Mesenchymal stem cell (in vitro differentiated cells and primary cell): ENCODE measurements at regions not wholly inside any gene's neighbourhood (a gene's known extent, or its start where the extent isn't known, plus 50 kb on each side); places are given as distances from the start of the nearest gene placed in this dataset.

Source experiments
- DNase-seq: peaks from one replicate; pipeline ENCODE4 v3.0.0-alpha.2; 2013
- H2AFZ ChIP-seq: one replicate; pipeline ENCODE4 v1.6.1; 2013; ENCODE audit warnings: low read depth, mild to moderate bottlenecking, control low read depth, inconsistent platforms, low read length, moderate library complexity
- H2AK5ac ChIP-seq: 2 replicates; pipeline ENCODE4 v1.6.1; 2013; ENCODE audit warnings: low read length, moderate library complexity, mild to moderate bottlenecking, inconsistent platforms; ENCODE audit not compliant: severe bottlenecking
- H2BK120ac ChIP-seq: one replicate; pipeline ENCODE4 v1.6.1; 2013; ENCODE audit warnings: low read depth, mild to moderate bottlenecking, inconsistent platforms, low read length, moderate library complexity
- H2BK12ac ChIP-seq, 2 experiments: one replicate each; pipeline ENCODE4 v1.6.1; 2013; ENCODE audit warnings: inconsistent platforms in 2 of 2, low read length in 2 of 2, mild to moderate bottlenecking in 2 of 2, moderate library complexity in 2 of 2, control low read depth in 1 of 2
- H2BK15ac ChIP-seq: one replicate; pipeline ENCODE4 v1.6.1; 2013; ENCODE audit warnings: mild to moderate bottlenecking, low read depth, inconsistent platforms; ENCODE audit not compliant: poor library complexity, severe bottlenecking
- H2BK5ac ChIP-seq: 2 replicates; pipeline ENCODE4 v1.6.1; 2013; ENCODE audit warnings: low read depth, mild to moderate bottlenecking, low read length, control low read depth, inconsistent platforms; ENCODE audit not compliant: poor library complexity, severe bottlenecking
- H3K14ac ChIP-seq, 2 experiments: one replicate each; pipeline ENCODE4 v1.6.1; 2013; ENCODE audit warnings: inconsistent platforms in 2 of 2, low read length in 2 of 2, control low read depth in 1 of 2, mild to moderate bottlenecking in 1 of 2, moderate library complexity in 1 of 2
- H3K18ac ChIP-seq, 2 experiments: one replicate each; pipeline ENCODE4 v1.6.1; 2013; ENCODE audit warnings: inconsistent platforms in 2 of 2, low read length in 2 of 2, control low read depth in 1 of 2, low read depth in 1 of 2, mild to moderate bottlenecking in 1 of 2
- H3K23ac ChIP-seq, 2 experiments: one replicate each; pipeline ENCODE4 v1.6.1; 2013; ENCODE audit warnings: inconsistent platforms in 2 of 2, low read length in 2 of 2, mild to moderate bottlenecking in 2 of 2, moderate library complexity in 2 of 2, control low read depth in 1 of 2
- H3K27ac ChIP-seq: 2 replicates; pipeline ENCODE4 v1.5.1; 2013; ENCODE audit warnings: mild to moderate bottlenecking, moderate library complexity, low read length, control low read depth, inconsistent platforms; ENCODE audit not compliant: poor library complexity, severe bottlenecking
- H3K27me3 ChIP-seq, 2 experiments: 2 replicates each; pipeline versions ENCODE4 v1.6.1 to v1.7.0; 2013; ENCODE audit warnings: low read length in 2 of 2, mild to moderate bottlenecking in 2 of 2, moderate library complexity in 2 of 2, control low read depth in 1 of 2, inconsistent platforms in 1 of 2; ENCODE audit not compliant: control insufficient read depth in 1 of 2, insufficient read depth in 1 of 2
- H3K36me3 ChIP-seq, 2 experiments: 2 replicates each; pipeline versions ENCODE4 v1.6.1 to v1.7.0; 2013; ENCODE audit warnings: low read length in 2 of 2, control low read depth in 1 of 2, inconsistent platforms in 1 of 2, low read depth in 1 of 2, mild to moderate bottlenecking in 1 of 2; ENCODE audit not compliant: insufficient read depth in 2 of 2, control insufficient read depth in 1 of 2
- H3K4ac ChIP-seq, 2 experiments: one replicate each; pipeline ENCODE4 v1.6.1; 2013; ENCODE audit warnings: inconsistent platforms in 2 of 2, low read length in 2 of 2, mild to moderate bottlenecking in 2 of 2, moderate library complexity in 2 of 2, control low read depth in 1 of 2, low read depth in 1 of 2
- H3K4me1 ChIP-seq: 2 replicates; pipeline ENCODE4 v1.6.1; 2013; ENCODE audit warnings: low read depth, low read length, control low read depth; ENCODE audit not compliant: control insufficient read depth, insufficient read depth
- H3K4me2 ChIP-seq: 2 replicates; pipeline ENCODE4 v1.6.1; 2013; ENCODE audit warnings: low read length, mild to moderate bottlenecking, inconsistent platforms; ENCODE audit not compliant: poor library complexity, severe bottlenecking
- H3K4me3 ChIP-seq, 2 experiments: 2 replicates each; pipeline versions ENCODE4 v1.5.1 to v1.7.0; 2013; ENCODE audit warnings: low read length in 2 of 2, mild to moderate bottlenecking in 2 of 2, control low read depth in 1 of 2, low read depth in 1 of 2; ENCODE audit not compliant: insufficient read depth in 1 of 2
- H3K79me1 ChIP-seq: replicated peaks from 2 replicates; pipeline ENCODE4 v1.6.1; 2013; ENCODE audit warnings: mild to moderate bottlenecking, control low read depth, low read length, inconsistent platforms; ENCODE audit not compliant: poor library complexity, severe bottlenecking
- H3K9ac ChIP-seq: 2 replicates; pipeline ENCODE4 v1.7.0; 2013; ENCODE audit warnings: mild to moderate bottlenecking, low read length, moderate library complexity
- H3K9me3 ChIP-seq: 2 replicates; pipeline ENCODE4 v1.7.0; 2013; ENCODE audit warnings: mild to moderate bottlenecking, low read length; ENCODE audit not compliant: control insufficient read depth
- H4K8ac ChIP-seq: one replicate; pipeline ENCODE4 v1.6.1; 2013; ENCODE audit warnings: inconsistent platforms, mild to moderate bottlenecking, low read length, moderate library complexity
- H4K91ac ChIP-seq: one replicate; pipeline ENCODE4 v1.6.1; 2013; ENCODE audit warnings: mild to moderate bottlenecking, low read length, inconsistent platforms
- WGBS: methylation state at CpG from one replicate; pipeline ENCODE4 v1.1.7; 2013; ENCODE audit warnings: mixed read lengths; 5-methylcytosine and 5-hydroxymethylcytosine counted together

DNA sequence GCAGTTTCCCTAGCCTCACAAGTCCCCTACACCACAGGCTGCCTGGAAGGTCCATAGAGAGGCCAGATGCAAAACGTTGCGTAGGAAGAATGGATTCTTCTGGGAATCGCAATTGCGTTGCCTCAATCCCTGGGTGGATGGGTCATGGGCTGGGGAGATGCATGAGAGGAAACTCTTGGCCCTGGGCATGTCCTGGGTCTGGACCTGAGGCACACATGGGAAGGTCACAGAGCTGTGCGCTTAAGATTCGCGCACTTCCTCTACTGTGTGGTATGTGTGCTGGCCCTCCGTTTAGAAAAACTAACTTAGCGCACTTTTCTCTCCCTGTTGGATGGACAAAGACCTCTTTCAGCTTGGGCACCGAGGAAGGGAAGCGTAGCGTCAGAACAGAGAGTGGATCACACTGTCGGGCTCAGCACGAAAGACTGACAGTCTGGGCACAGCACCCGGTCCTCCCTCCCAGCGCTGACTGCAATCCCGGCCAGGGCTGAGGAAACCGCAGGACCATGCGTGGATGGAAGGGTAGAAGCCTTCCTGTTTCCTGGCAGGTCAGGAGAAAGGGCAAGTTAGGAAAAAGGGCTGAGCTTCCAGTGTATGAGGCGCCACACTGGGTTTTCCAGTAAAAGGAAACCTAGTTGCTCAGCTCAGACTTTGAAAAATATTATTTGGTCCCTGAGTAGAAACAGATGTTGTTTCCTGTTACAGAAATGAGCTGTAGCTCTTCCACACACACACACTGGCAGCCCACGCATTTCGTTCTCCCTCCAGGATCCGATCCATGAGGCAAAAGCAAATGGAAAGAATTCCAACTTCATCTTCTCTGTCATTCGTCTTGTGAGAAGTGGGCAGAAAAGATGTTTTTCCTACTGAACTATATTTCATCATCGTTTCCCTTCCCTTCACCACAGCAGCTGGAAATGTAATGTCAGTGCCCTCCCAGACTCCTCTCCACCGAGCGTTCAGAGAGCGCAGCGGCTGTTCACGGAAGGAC is 86.0 kb downstream of the ING1 start:
- H2BK120ac ChIP-seq = no peak overlapping the region
- peak overlapping the region; percentile 81 for H3K9ac ChIP-seq
- peak overlapping the region; percentile 10 for H3K4me2 ChIP-seq
- no peak overlapping the region for H3K14ac ChIP-seq
- H3K79me1 ChIP-seq = no peaks in the 10 kb centered on the region
- no peaks in the 10 kb centered on the region for H3K36me3 ChIP-seq
- H4K91ac ChIP-seq = no peak overlapping the region
- no peak overlapping the region for H3K27ac ChIP-seq
- H2AFZ ChIP-seq = peak overlapping the region; percentile 2
- H3K9me3 ChIP-seq = no peaks in the 10 kb centered on the region
- WGBS = 61% methylated on average over 29 of the region's 30 CpGs
- peak overlapping the region in 1 of 2 experiments; percentile 50 for H3K18ac ChIP-seq
- peak overlapping the region; percentile 53 for H2BK15ac ChIP-seq
- no peak overlapping the region for H3K23ac ChIP-seq
- H4K8ac ChIP-seq = no peak overlapping the region
- H3K27me3 ChIP-seq = peaks cover 0 to 20% of the 10 kb centered on the region in 2 experiments
- H3K4ac ChIP-seq = peak overlapping the region in 1 of 2 experiments; percentile 21
- H3K4me1 ChIP-seq = no peaks in the 10 kb centered on the region
- peak overlapping the region; percentile 29 to 53 for H2BK12ac ChIP-seq
- no peak overlapping the region for H2AK5ac ChIP-seq
- no peak overlapping the region for H2BK5ac ChIP-seq
- peak; percentile 82 for DNase-seq
- H3K4me3 ChIP-seq = peak overlapping the region in 1 of 2 experiments; percentile 69

DNA sequence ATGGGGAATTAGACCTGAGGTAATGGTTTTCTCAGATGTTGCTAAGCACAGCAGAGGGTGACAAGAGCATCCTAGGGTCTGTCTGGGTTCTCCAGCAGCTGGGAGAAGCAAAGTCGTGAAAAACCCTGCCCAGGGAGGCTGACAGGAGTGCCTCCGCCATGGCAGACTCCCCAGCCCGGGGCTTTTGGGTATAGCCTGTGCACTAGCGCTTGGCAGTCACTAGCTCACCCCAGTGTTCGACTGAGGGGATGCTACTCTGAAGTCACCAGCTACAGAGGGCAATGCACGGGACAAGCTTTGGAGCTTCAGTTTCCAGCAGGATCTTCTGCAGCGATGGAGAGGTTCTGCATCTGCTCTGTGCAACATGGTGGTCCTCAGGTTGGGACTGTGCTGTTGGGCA is 87.5 kb downstream of the ING1 start:
- WGBS = 73% methylated on average over 7 of the region's 7 CpGs

DNA sequence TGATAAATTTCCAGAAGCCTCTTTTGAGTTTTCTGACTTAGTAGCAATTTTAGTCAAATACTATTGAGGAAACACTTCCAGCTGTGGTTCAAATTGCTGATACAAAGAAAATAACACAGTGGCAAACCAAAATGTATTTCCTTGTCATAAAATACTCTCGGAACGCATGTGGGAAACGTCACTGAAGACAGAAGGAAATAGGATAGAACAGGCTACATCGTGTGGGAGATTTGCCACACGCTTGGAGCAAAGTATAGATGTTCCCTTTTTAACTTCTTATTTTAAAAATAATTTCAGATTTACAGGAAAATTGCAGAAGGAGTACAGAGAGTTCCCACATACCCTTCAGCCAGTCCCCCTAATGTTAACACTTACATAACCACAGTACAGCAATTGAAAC is 88.8 kb downstream of the ING1 start:
- H3K14ac ChIP-seq = no peak overlapping the region
- no peak overlapping the region for H2BK5ac ChIP-seq
- no peak overlapping the region for H2BK120ac ChIP-seq
- H3K27me3 ChIP-seq = peaks cover 0 to 13% of the 10 kb centered on the region in 2 experiments
- H3K23ac ChIP-seq = no peak overlapping the region
- H2AK5ac ChIP-seq = no peak overlapping the region
- no peak for DNase-seq
- H4K8ac ChIP-seq = no peak overlapping the region
- H3K4me1 ChIP-seq = no peaks in the 10 kb centered on the region
- no peak overlapping the region for H4K91ac ChIP-seq
- H3K9ac ChIP-seq = no peak overlapping the region
- H2BK15ac ChIP-seq = no peak overlapping the region
- no peaks in the 10 kb centered on the region for H3K79me1 ChIP-seq
- no peak overlapping the region for H2BK12ac ChIP-seq
- 71% methylated on average over 3 of the region's 5 CpGs for WGBS
- no peaks in the 10 kb centered on the region for H3K9me3 ChIP-seq
- H3K36me3 ChIP-seq = no peaks in the 10 kb centered on the region
- no peak overlapping the region for H3K4ac ChIP-seq
- H3K4me2 ChIP-seq = no peak overlapping the region
- no peak overlapping the region for H3K18ac ChIP-seq
- no peak overlapping the region for H2AFZ ChIP-seq
- no peak overlapping the region for H3K27ac ChIP-seq
- H3K4me3 ChIP-seq = no peak overlapping the region

More for the DNA sequence above, 87.5 kb downstream of the ING1 start:
- no peak overlapping the region for H2BK12ac ChIP-seq
- no peak overlapping the region for H2AK5ac ChIP-seq
- no peak overlapping the region for H3K9ac ChIP-seq
- no peak overlapping the region for H3K4ac ChIP-seq
- H3K9me3 ChIP-seq = no peaks in the 10 kb centered on the region
- no peak overlapping the region for H3K4me2 ChIP-seq
- no peak overlapping the region for H3K4me3 ChIP-seq
- H3K79me1 ChIP-seq = no peaks in the 10 kb centered on the region
- no peaks in the 10 kb centered on the region for H3K4me1 ChIP-seq
- no peak overlapping the region for H3K27ac ChIP-seq
- no peak overlapping the region for H3K23ac ChIP-seq
- no peak overlapping the region for H2AFZ ChIP-seq
- H3K18ac ChIP-seq = no peak overlapping the region
- H2BK5ac ChIP-seq = no peak overlapping the region
- no peaks in the 10 kb centered on the region for H3K36me3 ChIP-seq
- H4K91ac ChIP-seq = no peak overlapping the region
- H2BK15ac ChIP-seq = no peak overlapping the region
- no peak for DNase-seq
- no peak overlapping the region for H2BK120ac ChIP-seq
- no peak overlapping the region for H3K14ac ChIP-seq
- no peak overlapping the region for H4K8ac ChIP-seq
- H3K27me3 ChIP-seq = peaks cover 0 to 13% of the 10 kb centered on the region in 2 experiments

DNA sequence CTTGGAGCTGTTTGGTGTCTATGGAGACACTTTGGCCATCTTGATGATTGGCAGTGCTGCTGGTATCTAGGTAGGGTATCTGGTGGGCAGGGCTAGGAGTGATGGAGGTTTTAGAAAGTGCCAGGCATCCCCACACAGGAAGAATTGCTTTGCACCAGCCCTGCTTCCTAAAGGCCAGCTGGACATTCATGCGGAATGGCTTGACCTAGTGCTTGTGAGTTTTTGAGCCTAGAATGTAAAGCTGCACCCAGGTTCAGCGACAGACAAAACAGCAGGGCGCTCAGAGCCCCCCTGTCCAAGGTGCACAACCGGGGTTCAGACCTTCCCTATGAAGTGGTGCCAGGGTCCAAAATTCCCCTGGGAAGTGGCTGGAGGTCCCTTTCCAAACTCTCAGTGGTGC is 93.1 kb downstream of the ING1 start:
- H2BK12ac ChIP-seq = no peak overlapping the region
- peaks cover 2% of the 10 kb centered on the region for H3K4me1 ChIP-seq
- no peak overlapping the region for H2AFZ ChIP-seq
- H3K27me3 ChIP-seq = peaks cover 3 to 13% of the 10 kb centered on the region in 2 experiments
- H3K23ac ChIP-seq = no peak overlapping the region
- WGBS = 97% methylated on average over 4 of the region's 4 CpGs
- H2BK5ac ChIP-seq = no peak overlapping the region
- H4K8ac ChIP-seq = no peak overlapping the region
- H3K9me3 ChIP-seq = no peaks in the 10 kb centered on the region
- no peak overlapping the region for H3K9ac ChIP-seq
- no peak overlapping the region for H2BK15ac ChIP-seq
- no peak overlapping the region for H3K4ac ChIP-seq
- no peaks in the 10 kb centered on the region for H3K79me1 ChIP-seq
- no peaks in the 10 kb centered on the region for H3K36me3 ChIP-seq
- no peak overlapping the region for H4K91ac ChIP-seq
- peak overlapping the region in 1 of 2 experiments; percentile 37 for H3K14ac ChIP-seq
- no peak overlapping the region for H3K4me2 ChIP-seq
- H2AK5ac ChIP-seq = no peak overlapping the region
- no peak for DNase-seq
- no peak overlapping the region for H2BK120ac ChIP-seq
- no peak overlapping the region for H3K18ac ChIP-seq
- H3K4me3 ChIP-seq = no peak overlapping the region
- no peak overlapping the region for H3K27ac ChIP-seq
